ENCODE measurements at regions not wholly inside any gene's neighbourhood (a gene's known extent, or its start where the extent isn't known, plus 50 kb on each side); places are given as distances from the start of the nearest gene placed in this dataset.

DNA sequence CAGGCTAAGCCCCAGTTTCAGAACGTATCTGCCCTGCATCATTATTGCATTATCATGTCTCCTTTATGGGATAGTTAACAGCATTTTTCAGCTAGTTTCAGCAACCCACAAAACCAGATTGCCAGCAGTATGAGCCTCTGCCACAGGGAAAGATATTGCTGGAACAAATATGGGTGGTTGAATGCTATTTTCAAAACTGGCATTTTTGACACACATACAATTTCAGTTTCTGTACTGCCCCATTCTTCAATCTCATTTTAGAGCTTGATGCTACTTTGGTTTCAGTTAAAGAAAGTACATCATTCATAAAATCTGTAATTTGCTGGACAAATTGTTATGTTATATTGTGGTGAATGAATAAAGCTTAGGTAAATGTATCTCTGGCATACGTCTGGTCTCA is 1037.5 kb downstream of the NAALADL2 start:
- TF ChIP-seq, protein P1, sequence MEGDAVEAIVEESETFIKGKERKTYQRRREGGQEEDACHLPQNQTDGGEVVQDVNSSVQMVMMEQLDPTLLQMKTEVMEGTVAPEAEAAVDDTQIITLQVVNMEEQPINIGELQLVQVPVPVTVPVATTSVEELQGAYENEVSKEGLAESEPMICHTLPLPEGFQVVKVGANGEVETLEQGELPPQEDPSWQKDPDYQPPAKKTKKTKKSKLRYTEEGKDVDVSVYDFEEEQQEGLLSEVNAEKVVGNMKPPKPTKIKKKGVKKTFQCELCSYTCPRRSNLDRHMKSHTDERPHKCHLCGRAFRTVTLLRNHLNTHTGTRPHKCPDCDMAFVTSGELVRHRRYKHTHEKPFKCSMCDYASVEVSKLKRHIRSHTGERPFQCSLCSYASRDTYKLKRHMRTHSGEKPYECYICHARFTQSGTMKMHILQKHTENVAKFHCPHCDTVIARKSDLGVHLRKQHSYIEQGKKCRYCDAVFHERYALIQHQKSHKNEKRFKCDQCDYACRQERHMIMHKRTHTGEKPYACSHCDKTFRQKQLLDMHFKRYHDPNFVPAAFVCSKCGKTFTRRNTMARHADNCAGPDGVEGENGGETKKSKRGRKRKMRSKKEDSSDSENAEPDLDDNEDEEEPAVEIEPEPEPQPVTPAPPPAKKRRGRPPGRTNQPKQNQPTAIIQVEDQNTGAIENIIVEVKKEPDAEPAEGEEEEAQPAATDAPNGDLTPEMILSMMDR (IDR thresholded peaks at IDR 0.05; ENCODE audit: insufficient read depth, low read length), result no peak
- no peak for TF ChIP-seq GABPA (IDR thresholded peaks at IDR 0.05; ENCODE audit: low read depth)
